Gastrocnemius medialis (tissue), 4 donors: ENCODE measurements at regions not wholly inside any gene's neighbourhood (a gene's known extent, or its start where the extent isn't known, plus 50 kb on each side); places are given as distances from the start of the nearest gene placed in this dataset.

Experiments
- CTCF ChIP-seq, 5 experiments: fragments of 450-650 bp in 3 of 5; fragments of 200-600 bp in 2 of 5; sonication (generic) in 2 of 5; IDR thresholded peaks in 4 of 5; conservative IDR thresholded peaks in 1 of 5; 1 replicate in 4 of 5; 2 replicates in 1 of 5; pipeline ENCODE4 v1.5.1; 2016 to 2019; ENCODE audit warnings: antibody characterized with exemption in 5 of 5, mild to moderate bottlenecking in 3 of 5, moderate library complexity in 3 of 5
- POLR2A ChIP-seq, 2 donors: fragments of 450-650 bp; IDR thresholded peaks; one replicate each; pipeline ENCODE4 v1.6.1; 2017; ENCODE audit warnings: antibody characterized with exemption in 2 of 2, mild to moderate bottlenecking in 2 of 2, moderate library complexity in 2 of 2

GRCh38 chr9:38212016-38212415 lies 143.0 kb upstream of the SHB start:
- TF ChIP-seq CTCF (IDR thresholded peaks at IDR 0.05 in 4 of 5, conservative IDR thresholded peaks at IDR 0.05 in 1 of 5), result no peak
- no peak for TF ChIP-seq POLR2A (IDR thresholded peaks at IDR 0.05)
